HS-5 (cell line): ENCODE measurements at regions not wholly inside any gene's neighbourhood (a gene's known extent, or its start where the extent isn't known, plus 50 kb on each side); places are given as distances from the start of the nearest gene placed in this dataset.

Experiments
- DNase-seq: peaks from one replicate; pipeline ENCODE4 v3.0.0-alpha.2; 2012; ENCODE audit warnings: low read depth

- no peak for DNase-seq
Observed at GRCh38 chr5:66472010-66472409, 124.2 kb upstream of the MAST4 start.

- no peak for DNase-seq
Observed at GRCh38 chr5:66475731-66476130, 120.5 kb upstream of the MAST4 start.

DNA sequence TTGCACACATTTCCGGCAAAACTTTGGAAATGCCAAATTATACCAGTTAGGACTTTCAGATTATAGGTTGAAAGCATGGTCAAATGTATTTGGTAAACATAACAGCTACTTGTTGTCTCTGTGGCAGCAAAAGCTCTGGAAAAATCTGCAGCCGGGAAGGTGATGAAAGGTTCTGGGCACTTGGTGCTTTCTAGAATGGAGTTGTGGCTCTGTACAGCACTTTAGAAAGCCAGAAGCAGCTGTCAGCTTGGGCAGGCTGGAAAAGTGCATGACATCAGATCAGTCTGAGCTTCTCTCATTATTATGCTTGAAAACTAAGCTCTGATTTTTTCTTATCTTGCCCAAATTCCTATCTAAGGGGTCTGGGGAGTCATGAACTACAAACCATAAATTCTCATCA is 118.6 kb upstream of the MAST4 start:
- DNase-seq: no peak

GRCh38 chr5:66494437-66494836 is 101.8 kb upstream of the MAST4 start:
- DNase-seq: no peak

- no peak for DNase-seq
Observed at GRCh38 chr5:66498791-66499207, 97.4 kb upstream of the MAST4 start.

- DNase-seq: no peak
Observed at GRCh38 chr5:66503203-66503789, 92.9 kb upstream of the MAST4 start.

- no peak for DNase-seq
Observed at GRCh38 chr5:66507106-66507505, 89.1 kb upstream of the MAST4 start.

- DNase-seq: no peak
Observed at GRCh38 chr5:66511491-66511890, 84.7 kb upstream of the MAST4 start.

DNA sequence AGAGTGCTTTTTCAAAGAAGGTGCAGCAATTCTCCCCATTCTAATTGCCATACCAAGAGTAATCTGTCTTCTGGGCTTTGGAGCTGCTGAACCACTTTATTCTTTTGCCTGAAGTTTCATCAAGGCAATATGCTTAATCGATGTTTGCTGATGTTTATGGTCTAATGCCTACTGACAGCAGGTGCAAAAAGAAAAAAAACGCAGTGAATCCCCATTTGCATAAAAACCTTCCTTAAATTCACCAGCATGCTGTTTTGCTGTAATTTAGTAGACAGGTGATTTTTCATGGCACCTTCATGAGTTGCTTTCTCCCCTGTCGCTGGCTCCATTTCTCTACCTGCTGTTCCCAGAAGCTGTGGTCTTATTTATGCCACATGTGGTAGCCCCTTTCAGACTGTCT is 83.1 kb upstream of the MAST4 start:
- DNase-seq: no peak

DNA sequence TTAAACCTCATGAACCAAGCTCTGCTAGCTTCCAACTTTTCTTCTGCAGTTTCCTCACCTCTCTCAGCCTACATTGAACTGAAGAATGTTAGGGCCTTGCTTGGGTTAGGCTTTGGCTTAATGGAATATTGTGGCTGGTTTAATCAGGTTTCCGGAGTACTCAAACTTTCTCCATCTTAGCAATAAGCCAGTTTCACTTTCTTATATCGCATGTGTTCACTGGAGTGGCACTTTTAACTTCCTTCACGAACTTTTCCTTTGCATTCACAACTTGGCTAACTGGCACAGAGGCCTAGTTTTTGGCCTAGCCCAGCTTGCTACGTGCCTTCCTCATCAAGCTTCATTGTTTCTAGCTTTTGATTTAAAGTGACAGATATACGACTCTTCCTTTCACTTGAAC is 81.0 kb upstream of the MAST4 start:
- no peak for DNase-seq

GRCh38 chr5:66516550-66516949 is 79.6 kb upstream of the MAST4 start:
- no peak for DNase-seq

GRCh38 chr5:66517351-66517750 is 78.8 kb upstream of the MAST4 start:
- DNase-seq: no peak

- no peak for DNase-seq
Observed at GRCh38 chr5:66518052-66518451, 78.1 kb upstream of the MAST4 start.

- no peak for DNase-seq
Observed at GRCh38 chr5:66518753-66519152, 77.4 kb upstream of the MAST4 start.

GRCh38 chr5:66519626-66520025 is 76.6 kb upstream of the MAST4 start:
- DNase-seq: no peak

DNA sequence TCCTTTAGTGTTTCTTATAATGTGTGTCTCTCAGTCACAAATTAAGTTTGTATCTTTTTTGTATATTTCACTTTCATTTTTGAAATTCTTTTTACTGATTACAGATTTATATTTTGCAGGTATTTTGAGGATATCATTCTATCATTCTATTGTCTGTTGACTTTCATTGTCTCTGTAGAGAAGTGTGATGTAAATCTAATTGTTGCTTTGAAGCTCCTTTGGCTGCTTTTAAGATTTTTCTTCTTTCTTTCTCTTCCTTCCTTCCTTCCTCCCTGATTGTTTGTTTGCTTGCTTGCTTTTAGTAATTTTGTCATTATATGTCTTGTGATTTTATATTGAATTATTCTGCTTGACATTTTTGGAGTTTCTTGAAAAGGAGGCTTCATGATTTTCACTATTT is 75.3 kb upstream of the MAST4 start:
- DNase-seq: no peak

GRCh38 chr5:66527478-66528035 is 68.6 kb upstream of the MAST4 start:
- no peak for DNase-seq

GRCh38 chr5:66529182-66529581 is 67.0 kb upstream of the MAST4 start:
- no peak for DNase-seq

- DNase-seq: no peak
Observed at GRCh38 chr5:66529704-66530103, 66.5 kb upstream of the MAST4 start.

DNA sequence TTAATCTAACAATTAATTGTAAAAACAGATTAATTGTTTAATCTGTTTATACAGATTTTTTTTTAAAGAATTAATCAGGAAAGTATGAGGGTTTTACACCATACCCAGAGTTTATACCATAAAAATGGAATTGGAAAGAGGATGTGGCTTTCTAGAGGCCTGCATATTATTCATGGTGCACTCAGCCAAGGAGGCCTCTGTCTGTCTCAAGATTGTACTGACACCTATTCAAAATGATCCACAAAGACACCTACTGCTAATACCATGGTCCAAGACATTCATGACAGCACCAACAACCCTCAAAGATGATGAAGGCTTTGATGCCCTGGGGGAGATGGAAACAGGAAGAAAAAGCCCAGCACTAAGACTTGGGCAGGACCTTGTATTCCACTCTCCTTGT is 58.1 kb upstream of the MAST4 start:
- no peak for DNase-seq

DNA sequence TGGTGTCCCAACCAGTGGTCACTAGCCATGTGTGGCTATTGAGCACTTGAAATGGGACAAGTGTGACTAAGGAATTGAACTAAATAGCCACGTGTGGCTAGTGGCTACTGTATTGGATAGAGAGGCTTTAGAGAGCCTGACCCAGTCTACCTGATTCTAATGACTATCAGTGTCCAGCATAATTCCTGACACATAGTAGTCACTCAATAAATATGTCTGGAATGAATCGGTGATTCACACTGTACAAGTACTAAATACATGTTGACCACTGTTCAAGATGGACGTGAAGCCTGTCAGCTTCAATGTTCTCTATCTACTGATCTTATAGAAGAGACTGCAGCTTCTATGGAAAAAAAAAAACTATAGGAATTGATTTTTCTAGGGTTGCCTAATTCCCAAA is 57.7 kb upstream of the MAST4 start:
- DNase-seq: peak; percentile 29

GRCh38 chr5:66540078-66540477 is 56.1 kb upstream of the MAST4 start:
- DNase-seq: no peak

- DNase-seq: no peak
Observed at GRCh38 chr5:66542711-66543110, 53.5 kb upstream of the MAST4 start.
